Heart left ventricle (tissue), 16 donors: ENCODE measurements at regions not wholly inside any gene's neighbourhood (a gene's known extent, or its start where the extent isn't known, plus 50 kb on each side); places are given as distances from the start of the nearest gene placed in this dataset.
A peak's percentile ranks its signal among the peaks of the same experiment; 100 is the strongest.
"Not testable (repeated sequence)": the region's sequence is repeated elsewhere in the genome, so short reads cannot be mapped to it uniquely, and the experiment has no call there.

Source experiments
- ATAC-seq, 4 donors: fragments of 200-7000 bp; cut with Tn5 transposase; one replicate each; pipeline ENCODE4 v1.9.1; 2020 to 2022; ENCODE audit warnings: moderate library complexity in 4 of 4, mild to moderate bottlenecking in 3 of 4, moderate number of reproducible peaks in 1 of 4
- DNase-seq, 5 donors: peaks; one replicate each; pipeline ENCODE4 v3.0.0-alpha.2; 2020
- H3K27ac ChIP-seq, 12 donors: fragments of 200-600 bp; sonication (generic) in 4 of 12; one replicate each; pipeline versions ENCODE4 v1.5.0 to v1.8.0; 2016 to 2022; ENCODE audit warnings: mild to moderate bottlenecking in 2 of 12
- H3K27me3 ChIP-seq, 9 donors: fragments of 200-600 bp; sonication (generic) in 2 of 9; one replicate each; pipeline versions ENCODE4 v1.5.1 to v1.8.0; 2016 to 2022; ENCODE audit warnings: mild to moderate bottlenecking in 3 of 9
- H3K36me3 ChIP-seq, 9 donors: fragments of 200-600 bp; sonication (generic) in 2 of 9; one replicate each; pipeline versions ENCODE4 v1.5.0 to v1.8.0; 2018 to 2022; ENCODE audit warnings: mild to moderate bottlenecking in 2 of 9
- H3K4me1 ChIP-seq, 12 donors: fragments of 200-600 bp; sonication (generic) in 4 of 12; one replicate each; pipeline versions ENCODE4 v1.5.0 to v1.8.0; 2016 to 2022; ENCODE audit warnings: mild to moderate bottlenecking in 3 of 12
- H3K4me3 ChIP-seq, 12 donors: fragments of 200-600 bp; sonication (generic) in 4 of 12; one replicate each; pipeline versions ENCODE4 v1.5.0 to v1.8.0; 2017 to 2022; ENCODE audit warnings: mild to moderate bottlenecking in 9 of 12, moderate library complexity in 4 of 12
- H3K9me3 ChIP-seq, 12 donors: fragments of 200-600 bp; sonication (generic) in 4 of 12; one replicate each; pipeline versions ENCODE4 v1.5.0 to v1.8.0; 2016 to 2022; ENCODE audit warnings: mild to moderate bottlenecking in 1 of 12
- CTCF ChIP-seq, 12 donors: fragments of 200-600 bp; sonication (generic) in 4 of 12; IDR thresholded peaks; one replicate each; pipeline versions ENCODE4 v1.5.0 to v1.8.0; 2018 to 2022; ENCODE audit warnings: antibody characterized with exemption in 12 of 12, mild to moderate bottlenecking in 5 of 12
- POLR2A ChIP-seq, 2 donors: fragments of 450-650 bp; IDR thresholded peaks; one replicate each; pipeline ENCODE4 v1.6.1; 2017; ENCODE audit warnings: antibody characterized with exemption in 2 of 2, mild to moderate bottlenecking in 2 of 2, moderate library complexity in 2 of 2
- WGBS, 4 donors: extraction: QIAGEN DNeasy Blood & Tissue Kit in 2 of 4; methylation state at CpG; one replicate each; pipeline versions ENCODE4 v1.1.5 to v1.1.7; 2013 to 2018; 5-methylcytosine and 5-hydroxymethylcytosine counted together
- intact Hi-C, 10 donors: fragments of 100-400 bp; cut with DNase I; formaldehyde crosslinking; loops; one replicate each; pipeline versions ENCODE4 v1.11.1 to v1.14.2; 2022
- donor health status: ischemic (EF 13 %, LVEDD 7.1; RV severe dilation, severe dysfunction).
- donor health status: healthy with polysubstance abuse.
- donor health status: DM: no; HTN: yes; CAD: no.
- donor health status: DM: no; HTN: no; CAD: no.
- donor health status: ischemic (EF 25% LVEDD 6.9; RV normal size, moderate dysfunction).
- donor health status: ischemic (EF 25% LVEDD 5.7; RV mildly dilated, moderate dysfunction).
- donor health status: healthy.
- donor health status: DM: yes; HTN: yes; CAD: no.
- donor health status: ischemic (EF 35%, LVEDD 5.7; RV mildly dilated, moderate dysfunction).
- donor health status: nonischemic (EF 11% LVEDD 7.7; RV severe dilation, severe dysfunction).
- donor health status: DM: yes; HTN: yes; CAD: no.
- donor health status: PGD.
- donor health status: ischemic (EF 29% LVEDD 5.4; RV normal size, mild dysfunction).
- donor health status: nonischemic (EF 23%, LVEDD 6.1; RV moderate dilation, normal function).

GRCh38 chr11:90476442-90477007 is 253.7 kb upstream of the CHORDC1 start:
- no peaks in the 10 kb centered on the region for H3K27me3 ChIP-seq
- H3K4me1 ChIP-seq = no peaks in the 10 kb centered on the region
- peaks cover 0 to 2% (median 0%) of the 10 kb centered on the region in 12 donors for H3K9me3 ChIP-seq
- intact Hi-C loops = loop anchor here in 3 of 10 donors (5.0 to 10.0 kb wide), 2 partner anchors 58 to 66 kb away; no protein-coding TSS in a partner anchor
- ATAC-seq (no peak), DNase-seq (peak in 2 of 5 donors; percentile 23 to 30)
- no peak overlapping the region for H3K4me3 ChIP-seq
- 40 to 47% (median 42%) methylated on average over 2 of the region's 2 CpGs for WGBS, 4 donors
- H3K36me3 ChIP-seq = no peaks in the 10 kb centered on the region
- H3K27ac ChIP-seq = no peak overlapping the region
- TF ChIP-seq POLR2A (IDR thresholded peaks at IDR 0.05) = no peak
- TF ChIP-seq CTCF (IDR thresholded peaks at IDR 0.05) = peak; percentile 16 to 62 (median 44)

GRCh38 chr11:90468923-90469322 is 246.1 kb upstream of the CHORDC1 start:
- DNase-seq (no peak), ATAC-seq (peak; percentile 57 to 79 (median 67))
- intact Hi-C loops = no loop called here

GRCh38 chr11:90465553-90465952 is 242.7 kb upstream of the CHORDC1 start:
- no peaks in the 10 kb centered on the region for H3K36me3 ChIP-seq
- no peak overlapping the region for H3K4me3 ChIP-seq
- intact Hi-C loops = no loop called here
- WGBS, 4 donors = 87 to 94% (median 91%) methylated on average over 5 of the region's 5 CpGs
- no peaks in the 10 kb centered on the region for H3K4me1 ChIP-seq
- H3K27ac ChIP-seq = no peak overlapping the region
- TF ChIP-seq POLR2A (IDR thresholded peaks at IDR 0.05) (no peak), CTCF (IDR thresholded peaks at IDR 0.05) (no peak)
- no peaks in the 10 kb centered on the region for H3K9me3 ChIP-seq
- no peaks in the 10 kb centered on the region for H3K27me3 ChIP-seq
- no peak for DNase-seq
- no peak for ATAC-seq

More at GRCh38 chr11:90468923-90469322, 246.1 kb upstream of the CHORDC1 start:
- Histone ChIP-seq H3K36me3 (no peaks in the 10 kb centered on the region), H3K4me1 (no peaks in the 10 kb centered on the region), H3K4me3 (no peak overlapping the region), H3K9me3 (no peaks in the 10 kb centered on the region), H3K27me3 (no peaks in the 10 kb centered on the region), H3K27ac (no peak overlapping the region)
- TF ChIP-seq CTCF (IDR thresholded peaks at IDR 0.05) = no peak
- TF ChIP-seq POLR2A (IDR thresholded peaks at IDR 0.05) = no peak
- 49 to 58% (median 56%) methylated on average over 2 of the region's 2 CpGs for WGBS, 4 donors

- not testable (repeated sequence) for H3K27ac ChIP-seq, H3K4me3 ChIP-seq, DNase-seq, H3K9me3 ChIP-seq, H3K27me3 ChIP-seq, H3K36me3 ChIP-seq, ATAC-seq
- peaks cover 0 to 15% (median 0%) of the 10 kb centered on the region in 12 donors for H3K4me1 ChIP-seq
- 49 to 65% (median 62%) methylated on average over 6 of the region's 6 CpGs for WGBS, 4 donors
- intact Hi-C loops = loop anchor here in 4 of 10 donors (5.0 to 10.0 kb wide), 2 partner anchors 168 to 171 kb away; no protein-coding TSS in a partner anchor
These were observed 232.6 kb upstream of the CHORDC1 start for GRCh38 chr11:90455347-90455920.
